Glutamatergic neuron (in vitro differentiated cells): ENCODE measurements at regions not wholly inside any gene's neighbourhood (a gene's known extent, or its start where the extent isn't known, plus 50 kb on each side); places are given as distances from the start of the nearest gene placed in this dataset.

ENCODE experiments used
- DNase-seq: peaks from one replicate; pipeline ENCODE4 v3.0.0; 2022
- H3K27ac Mint-ChIP-seq: one replicate; pipeline ENCODE4 v1.8.0; 2020; ENCODE audit warnings: mild to moderate bottlenecking, mixed read lengths, inconsistent platforms; ENCODE audit not compliant: unreplicated experiment
- H3K27me3 Mint-ChIP-seq: one replicate; pipeline ENCODE4 v1.8.0; 2020; ENCODE audit warnings: mild to moderate bottlenecking, moderate library complexity, mixed read lengths, inconsistent platforms; ENCODE audit not compliant: unreplicated experiment
- H3K36me3 Mint-ChIP-seq: one replicate; pipeline ENCODE4 v1.8.0; 2020; ENCODE audit warnings: mild to moderate bottlenecking, mixed read lengths, inconsistent platforms; ENCODE audit not compliant: unreplicated experiment
- H3K4me1 Mint-ChIP-seq: one replicate; pipeline ENCODE4 v1.8.0; 2020; ENCODE audit warnings: mild to moderate bottlenecking, low read depth, mixed read lengths, inconsistent platforms; ENCODE audit not compliant: unreplicated experiment
- H3K4me3 Mint-ChIP-seq: one replicate; pipeline ENCODE4 v1.8.0; 2020; ENCODE audit warnings: mild to moderate bottlenecking, mixed read lengths, inconsistent platforms; ENCODE audit not compliant: unreplicated experiment
- H3K9me3 Mint-ChIP-seq: one replicate; pipeline ENCODE4 v1.8.0; 2020; ENCODE audit warnings: mild to moderate bottlenecking, moderate library complexity, mixed read lengths, inconsistent platforms; ENCODE audit not compliant: unreplicated experiment
- CTCF ChIP-seq: fragments of 200-600 bp; sonication (generic); IDR thresholded peaks from one replicate; pipeline ENCODE4 v1.5.0; 2021; ENCODE audit not compliant: partially characterized antibody, unreplicated experiment

- no peak for DNase-seq
- no peak overlapping the region for H3K27ac Mint-ChIP-seq
- TF ChIP-seq CTCF = no peak
- no peaks in the 10 kb centered on the region for H3K36me3 Mint-ChIP-seq
- no peak overlapping the region for H3K4me3 Mint-ChIP-seq
- no peaks in the 10 kb centered on the region for H3K27me3 Mint-ChIP-seq
- H3K9me3 Mint-ChIP-seq = no peaks in the 10 kb centered on the region
- no peaks in the 10 kb centered on the region for H3K4me1 Mint-ChIP-seq
Observed at GRCh38 chr5:28369418-28369817, 1331.0 kb upstream of the CDH9 start.

- no peaks in the 10 kb centered on the region for H3K4me1 Mint-ChIP-seq
- H3K27ac Mint-ChIP-seq = no peak overlapping the region
- TF ChIP-seq CTCF = no peak
- H3K9me3 Mint-ChIP-seq = peaks cover 3% of the 10 kb centered on the region
- no peak overlapping the region for H3K4me3 Mint-ChIP-seq
- H3K36me3 Mint-ChIP-seq = no peaks in the 10 kb centered on the region
- no peak for DNase-seq
- no peaks in the 10 kb centered on the region for H3K27me3 Mint-ChIP-seq
Observed at GRCh38 chr5:28355831-28356230, 1317.4 kb upstream of the CDH9 start.

- no peak overlapping the region for H3K27ac Mint-ChIP-seq
- no peak for DNase-seq
- no peak overlapping the region for H3K4me3 Mint-ChIP-seq
- no peaks in the 10 kb centered on the region for H3K4me1 Mint-ChIP-seq
- H3K36me3 Mint-ChIP-seq = peaks cover 7% of the 10 kb centered on the region
- H3K27me3 Mint-ChIP-seq = no peaks in the 10 kb centered on the region
- H3K9me3 Mint-ChIP-seq = no peaks in the 10 kb centered on the region
- TF ChIP-seq CTCF = no peak
Observed at GRCh38 chr5:28346696-28347095, 1308.3 kb upstream of the CDH9 start.

GRCh38 chr5:28344836-28345433 is 1306.5 kb upstream of the CDH9 start:
- Mint-ChIP-seq H3K4me3 (no peak overlapping the region), H3K9me3 (no peaks in the 10 kb centered on the region)
- TF ChIP-seq CTCF = peak; percentile 85

GRCh38 chr5:28329176-28329575 is 1290.8 kb upstream of the CDH9 start:
- peaks cover 2% of the 10 kb centered on the region for H3K9me3 Mint-ChIP-seq
- no peaks in the 10 kb centered on the region for H3K27me3 Mint-ChIP-seq
- H3K4me1 Mint-ChIP-seq = no peaks in the 10 kb centered on the region
- no peak for TF ChIP-seq CTCF
- no peak overlapping the region for H3K4me3 Mint-ChIP-seq
- no peak overlapping the region for H3K27ac Mint-ChIP-seq
- peaks cover 5% of the 10 kb centered on the region for H3K36me3 Mint-ChIP-seq
- DNase-seq = no peak

More at GRCh38 chr5:28344836-28345433, 1306.5 kb upstream of the CDH9 start:
- no peaks in the 10 kb centered on the region for H3K27me3 Mint-ChIP-seq
- peaks cover 7% of the 10 kb centered on the region for H3K36me3 Mint-ChIP-seq
- no peak overlapping the region for H3K27ac Mint-ChIP-seq
- DNase-seq = no peak
- H3K4me1 Mint-ChIP-seq = no peaks in the 10 kb centered on the region
